ENCODE measurements at regions not wholly inside any gene's neighbourhood (a gene's known extent, or its start where the extent isn't known, plus 50 kb on each side); places are given as distances from the start of the nearest gene placed in this dataset.
A peak's percentile ranks its signal among the peaks of the same experiment; 100 is the strongest.

- Histone ChIP-seq H3K27me3 (replicated peaks; ENCODE audit: insufficient read depth) (no peaks in the 10 kb centered on the region), H3K27ac (no peak overlapping the region), H3K4me3 (no peak overlapping the region), H3K4me1 (replicated peaks) (no peaks in the 10 kb centered on the region), H3K9me3 (no peaks in the 10 kb centered on the region), H3K36me3 (no peaks in the 10 kb centered on the region)
- intact Hi-C loops (cut with DNase I): no loop called here
- no peak for DNase-seq (ENCODE audit: low spot score)
- TF ChIP-seq POLR2AphosphoS5 (IDR thresholded peaks at IDR 0.05) (no peak), POLR2A (IDR thresholded peaks at IDR 0.05) (no peak), CTCF (IDR thresholded peaks at IDR 0.05) (no peak)
- WGBS: 0% methylated on average over 1 of the region's 1 CpG
Observed at GRCh38 chr6:95263840-95264239, 313.5 kb upstream of the MANEA start.

GRCh38 chr6:95266537-95267258 lies 310.6 kb upstream of the MANEA start:
- Histone ChIP-seq H3K27me3 (replicated peaks; ENCODE audit: insufficient read depth) (no peaks in the 10 kb centered on the region), H3K4me3 (no peak overlapping the region), H3K4me1 (replicated peaks) (no peaks in the 10 kb centered on the region), H3K9me3 (no peaks in the 10 kb centered on the region), H3K27ac (no peak overlapping the region), H3K36me3 (no peaks in the 10 kb centered on the region)
- 78% methylated on average over 4 of the region's 4 CpGs for WGBS
- no peak for DNase-seq (ENCODE audit: low spot score)
- intact Hi-C loops (cut with DNase I): no loop called here
- TF ChIP-seq POLR2A (IDR thresholded peaks at IDR 0.05) (no peak), CTCF (IDR thresholded peaks at IDR 0.05) (no peak), POLR2AphosphoS5 (IDR thresholded peaks at IDR 0.05) (no peak)

GRCh38 chr6:95274686-95275235 lies 302.6 kb upstream of the MANEA start:
- 34% methylated on average over 2 of the region's 2 CpGs for WGBS
- no peak for TF ChIP-seq POLR2A (IDR thresholded peaks at IDR 0.05)
- no peak for TF ChIP-seq POLR2AphosphoS5 (IDR thresholded peaks at IDR 0.05)
- TF ChIP-seq CTCF (IDR thresholded peaks at IDR 0.05): no peak
- DNase-seq (ENCODE audit: low spot score): no peak
- Histone ChIP-seq H3K27me3 (replicated peaks; ENCODE audit: insufficient read depth) (no peaks in the 10 kb centered on the region), H3K27ac (no peak overlapping the region), H3K36me3 (no peaks in the 10 kb centered on the region), H3K4me1 (replicated peaks) (no peaks in the 10 kb centered on the region), H3K4me3 (no peak overlapping the region), H3K9me3 (no peaks in the 10 kb centered on the region)
- intact Hi-C loops (cut with DNase I): no loop called here

GRCh38 chr6:95279616-95280015 lies 297.7 kb upstream of the MANEA start:
- no peak for DNase-seq (ENCODE audit: low spot score)
- Histone ChIP-seq H3K9me3 (no peaks in the 10 kb centered on the region), H3K27ac (no peak overlapping the region), H3K4me3 (no peak overlapping the region), H3K36me3 (no peaks in the 10 kb centered on the region), H3K27me3 (replicated peaks; ENCODE audit: insufficient read depth) (no peaks in the 10 kb centered on the region), H3K4me1 (replicated peaks) (no peaks in the 10 kb centered on the region)
- no peak for TF ChIP-seq POLR2AphosphoS5 (IDR thresholded peaks at IDR 0.05)
- TF ChIP-seq CTCF (IDR thresholded peaks at IDR 0.05): no peak
- intact Hi-C loops (cut with DNase I): no loop called here
- 55% methylated on average over 1 of the region's 1 CpG for WGBS

GRCh38 chr6:95280686-95281273 lies 296.6 kb upstream of the MANEA start:
- no peaks in the 10 kb centered on the region for H3K9me3 ChIP-seq
- H3K4me3 ChIP-seq: no peak overlapping the region
- no peaks in the 10 kb centered on the region for H3K27me3 ChIP-seq (replicated peaks; ENCODE audit: insufficient read depth)
- no peak for TF ChIP-seq POLR2AphosphoS5 (IDR thresholded peaks at IDR 0.05)
- TF ChIP-seq CTCF (IDR thresholded peaks at IDR 0.05): peak in 2 of 4 experiments; percentile 32 to 38
- intact Hi-C loops (cut with DNase I): no loop called here
- no peaks in the 10 kb centered on the region for H3K4me1 ChIP-seq (replicated peaks)
- no peaks in the 10 kb centered on the region for H3K36me3 ChIP-seq
- H3K27ac ChIP-seq: no peak overlapping the region
- WGBS: 54% methylated on average over 4 of the region's 4 CpGs
- DNase-seq (ENCODE audit: low spot score): no peak

All from prostate gland (tissue), 2 donors.